GM23338 (cell line): ENCODE measurements at regions not wholly inside any gene's neighbourhood (a gene's known extent, or its start where the extent isn't known, plus 50 kb on each side); places are given as distances from the start of the nearest gene placed in this dataset.

Experiments
- ATAC-seq: fragments of 200-7000 bp; cut with Tn5 transposase; 3 replicates; pipeline ENCODE4 v1.9.1; 2020
- DNase-seq: peaks from one replicate; pipeline ENCODE4 v3.0.0-alpha.2; 2015; ENCODE audit warnings: low spot score
- H2AFZ ChIP-seq: fragments of 200-600 bp; sonication (generic); 2 replicates; pipeline ENCODE4 v1.8.0; 2016; ENCODE audit warnings: antibody characterized with exemption, mild to moderate bottlenecking, moderate library complexity
- H3F3A ChIP-seq: fragments of 200-600 bp; sonication (generic); replicated peaks from 2 replicates; pipeline ENCODE4 v1.8.0; 2017; ENCODE audit warnings: antibody characterized with exemption, mixed run types, low read depth
- H3K27ac ChIP-seq: fragments of 200-600 bp; sonication (generic); 2 replicates; pipeline ENCODE4 v1.6.1; 2016; ENCODE audit warnings: low read depth
- H3K27me3 ChIP-seq: fragments of 200-600 bp; sonication (generic); 2 replicates; pipeline ENCODE4 v1.8.0; 2016; ENCODE audit warnings: mild to moderate bottlenecking, mixed run types, moderate library complexity; ENCODE audit not compliant: insufficient read depth
- H3K36me3 ChIP-seq: fragments of 200-600 bp; sonication (generic); 2 replicates; pipeline ENCODE4 v1.8.0; 2016; ENCODE audit warnings: mild to moderate bottlenecking; ENCODE audit not compliant: insufficient read depth
- H3K4me1 ChIP-seq: fragments of 200-600 bp; sonication (generic); 2 replicates; pipeline ENCODE4 v1.8.0; 2016; ENCODE audit warnings: mild to moderate bottlenecking, moderate library complexity; ENCODE audit not compliant: insufficient read depth
- H3K4me2 ChIP-seq: fragments of 200-600 bp; sonication (generic); 2 replicates; pipeline ENCODE4 v1.7.1; 2017; ENCODE audit warnings: mixed run types
- H3K4me3 ChIP-seq: fragments of 200-600 bp; sonication (generic); 2 replicates; pipeline ENCODE4 v1.6.1; 2016; ENCODE audit warnings: mixed run types
- H3K79me2 ChIP-seq: fragments of 200-600 bp; sonication (generic); replicated peaks from 2 replicates; pipeline ENCODE4 v1.8.0; 2017; ENCODE audit warnings: mild to moderate bottlenecking; ENCODE audit not compliant: insufficient read depth
- H3K9me2 ChIP-seq: fragments of 200-600 bp; sonication (generic); 2 replicates; pipeline ENCODE4 v1.8.0; 2017; ENCODE audit not compliant: insufficient read depth
- H4K20me1 ChIP-seq: fragments of 200-600 bp; sonication (generic); replicated peaks from 2 replicates; pipeline ENCODE4 v1.8.0; 2017; ENCODE audit warnings: mild to moderate bottlenecking; ENCODE audit not compliant: insufficient read depth
- H3K27ac Mint-ChIP-seq: 2 replicates; pipeline ENCODE4 v1.8.0; 2020; ENCODE audit warnings: inconsistent platforms, mild to moderate bottlenecking, moderate library complexity, mixed read lengths
- H3K27me3 Mint-ChIP-seq: 3 replicates; pipeline ENCODE4 v1.8.0; 2022; ENCODE audit warnings: low read depth, mild to moderate bottlenecking, moderate library complexity, mixed read lengths, inconsistent platforms; ENCODE audit not compliant: insufficient read depth, poor library complexity
- H3K36me3 Mint-ChIP-seq: 3 replicates; pipeline ENCODE4 v1.8.0; 2021; ENCODE audit warnings: low read depth, mild to moderate bottlenecking, inconsistent platforms, moderate library complexity, mixed read lengths
- H3K4me1 Mint-ChIP-seq: 3 replicates; pipeline ENCODE4 v1.8.0; 2020; ENCODE audit warnings: mild to moderate bottlenecking, inconsistent platforms, mixed read lengths
- H3K4me3 Mint-ChIP-seq: 3 replicates; pipeline ENCODE4 v1.8.0; 2021; ENCODE audit warnings: moderate library complexity, mild to moderate bottlenecking, inconsistent platforms, mixed read lengths
- H3K9me3 Mint-ChIP-seq: 3 replicates; pipeline ENCODE4 v1.8.0; 2020; ENCODE audit warnings: moderate library complexity, mild to moderate bottlenecking, inconsistent platforms, mixed read lengths
- CREB1 ChIP-seq: fragments of 250-450 bp; sonication (Bioruptor Pico); IDR thresholded peaks from 2 replicates; pipeline ENCODE4 v1.5.0; 2020; ENCODE audit warnings: low read depth, mild to moderate bottlenecking, moderate library complexity
- EZH2 ChIP-seq: fragments of 200-600 bp; sonication (generic); IDR thresholded peaks from one replicate; pipeline ENCODE4 v1.8.0; 2017; ENCODE audit warnings: antibody characterized with exemption, mild to moderate bottlenecking, low read depth; ENCODE audit not compliant: unreplicated experiment
- EZH2phosphoT487 ChIP-seq: fragments of 200-600 bp; sonication (generic); IDR thresholded peaks from one replicate; pipeline ENCODE4 v1.8.1; 2018; ENCODE audit warnings: antibody characterized with exemption; ENCODE audit not compliant: unreplicated experiment
- JUNB ChIP-seq: IDR thresholded peaks from one replicate; pipeline ENCODE4 v1.6.1; 2016; ENCODE audit warnings: antibody characterized with exemption; ENCODE audit not compliant: unreplicated experiment
- POLR2AphosphoS5 ChIP-seq: IDR thresholded peaks from 2 replicates; pipeline ENCODE4 v1.6.1; 2016; ENCODE audit warnings: antibody characterized with exemption, low read depth
- STAT1 ChIP-seq: IDR thresholded peaks from one replicate; pipeline ENCODE4 v1.6.1; 2016; ENCODE audit warnings: antibody characterized with exemption; ENCODE audit not compliant: unreplicated experiment
- ZNF114 ChIP-seq: fragments of 250-450 bp; sonication (Bioruptor Pico); IDR thresholded peaks from 2 replicates; pipeline ENCODE4 v1.5.0; 2020; ENCODE audit warnings: mild to moderate bottlenecking, moderate library complexity
- ZNF331 ChIP-seq: fragments of 250-450 bp; sonication (Bioruptor Pico); IDR thresholded peaks from 2 replicates; pipeline ENCODE4 v1.5.0; 2020; ENCODE audit warnings: low read depth, mild to moderate bottlenecking, moderate library complexity
- TF ChIP-seq, protein P1 (sequence below), 2 experiments: fragments of 200-600 bp in 1 of 2; sonication (generic) in 1 of 2; conservative IDR thresholded peaks; 2 replicates each; pipeline versions ENCODE4 v1.5.1 to v1.6.1; 2016 to 2017; ENCODE audit warnings: antibody characterized with exemption in 2 of 2, low read depth in 2 of 2, mild to moderate bottlenecking in 2 of 2, moderate library complexity in 1 of 2
- TF ChIP-seq, protein P2 (sequence below): fragments of 250-450 bp; sonication (Bioruptor Pico); IDR thresholded peaks from 2 replicates; pipeline ENCODE4 v1.5.0; 2020; ENCODE audit warnings: mild to moderate bottlenecking, moderate library complexity
- TF ChIP-seq, protein P3 (sequence below): IDR thresholded peaks from 2 replicates; pipeline ENCODE4 v1.6.1; 2016; ENCODE audit warnings: antibody characterized with exemption

- no peak overlapping the region for H3K4me2 ChIP-seq
- H4K20me1 ChIP-seq = no peaks in the 10 kb centered on the region
- Mint-ChIP-seq H3K27me3 (peaks cover 7% of the 10 kb centered on the region), H3K36me3 (no peaks in the 10 kb centered on the region), H3K4me1 (peaks cover 11% of the 10 kb centered on the region), H3K9me3 (no peaks in the 10 kb centered on the region), H3K4me3 (no peak overlapping the region), H3K27ac (no peak overlapping the region)
- no peak overlapping the region for H3K4me3 ChIP-seq
- H3K4me1 ChIP-seq = peaks cover 6% of the 10 kb centered on the region
- no peak overlapping the region for H3K27ac ChIP-seq
- H3K9me2 ChIP-seq = 0 out of 2 replicates have a peak, but pooled peaks cover 3% of the 10 kb centered on the region
- H3K27me3 ChIP-seq = no peaks in the 10 kb centered on the region
- H2AFZ ChIP-seq = no peak overlapping the region
- no peak for TF ChIP-seq ZNF331 (CRISPR knock-in tag)
- no peaks in the 10 kb centered on the region for H3K79me2 ChIP-seq
- ATAC-seq (no peak), DNase-seq (no peak)
- no peaks in the 10 kb centered on the region for H3K36me3 ChIP-seq
- H3F3A ChIP-seq = no peaks in the 10 kb centered on the region
Observed at GRCh38 chr10:100631192-100631591, 95.4 kb downstream of the HIF1AN start.

DNA sequence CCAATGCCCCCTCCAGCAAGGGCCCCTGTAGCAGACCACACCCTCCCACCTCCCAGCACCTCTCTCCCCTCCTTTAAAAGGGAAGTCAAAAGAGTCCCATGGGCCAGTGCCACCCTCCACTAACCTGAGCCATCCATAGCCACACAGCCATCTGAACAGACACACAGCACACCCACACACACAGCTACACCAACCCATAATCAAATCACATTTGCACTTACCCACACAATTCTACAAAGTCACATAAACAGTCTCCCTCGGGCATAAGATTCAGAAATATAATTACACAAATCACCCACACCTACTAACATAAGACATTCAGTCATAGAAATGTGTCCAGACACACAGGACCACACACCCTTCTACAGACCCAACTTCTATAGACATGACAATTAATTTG, 96.3 kb downstream of the HIF1AN start:
- Histone ChIP-seq H3K4me2 (no peak overlapping the region), H4K20me1 (no peaks in the 10 kb centered on the region), H3F3A (no peaks in the 10 kb centered on the region), H3K4me1 (no peaks in the 10 kb centered on the region), H3K27ac (no peak overlapping the region), H3K79me2 (no peaks in the 10 kb centered on the region), H3K4me3 (no peak overlapping the region), H2AFZ (no peak overlapping the region), H3K9me2 (no peaks in the 10 kb centered on the region), H3K27me3 (no peaks in the 10 kb centered on the region), H3K36me3 (no peaks in the 10 kb centered on the region)
- TF ChIP-seq, protein P1, sequence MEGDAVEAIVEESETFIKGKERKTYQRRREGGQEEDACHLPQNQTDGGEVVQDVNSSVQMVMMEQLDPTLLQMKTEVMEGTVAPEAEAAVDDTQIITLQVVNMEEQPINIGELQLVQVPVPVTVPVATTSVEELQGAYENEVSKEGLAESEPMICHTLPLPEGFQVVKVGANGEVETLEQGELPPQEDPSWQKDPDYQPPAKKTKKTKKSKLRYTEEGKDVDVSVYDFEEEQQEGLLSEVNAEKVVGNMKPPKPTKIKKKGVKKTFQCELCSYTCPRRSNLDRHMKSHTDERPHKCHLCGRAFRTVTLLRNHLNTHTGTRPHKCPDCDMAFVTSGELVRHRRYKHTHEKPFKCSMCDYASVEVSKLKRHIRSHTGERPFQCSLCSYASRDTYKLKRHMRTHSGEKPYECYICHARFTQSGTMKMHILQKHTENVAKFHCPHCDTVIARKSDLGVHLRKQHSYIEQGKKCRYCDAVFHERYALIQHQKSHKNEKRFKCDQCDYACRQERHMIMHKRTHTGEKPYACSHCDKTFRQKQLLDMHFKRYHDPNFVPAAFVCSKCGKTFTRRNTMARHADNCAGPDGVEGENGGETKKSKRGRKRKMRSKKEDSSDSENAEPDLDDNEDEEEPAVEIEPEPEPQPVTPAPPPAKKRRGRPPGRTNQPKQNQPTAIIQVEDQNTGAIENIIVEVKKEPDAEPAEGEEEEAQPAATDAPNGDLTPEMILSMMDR (conservative IDR thresholded peaks at IDR 0.05; ENCODE audit: low read depth in 2 of 2) = no peak
- TF ChIP-seq EZH2 = no peak
- TF ChIP-seq EZH2phosphoT487 = no peak
- no peak for TF ChIP-seq JUNB
- no peak for TF ChIP-seq STAT1
- no peak for TF ChIP-seq CREB1 (CRISPR knock-in tag)
- TF ChIP-seq, protein P2, sequence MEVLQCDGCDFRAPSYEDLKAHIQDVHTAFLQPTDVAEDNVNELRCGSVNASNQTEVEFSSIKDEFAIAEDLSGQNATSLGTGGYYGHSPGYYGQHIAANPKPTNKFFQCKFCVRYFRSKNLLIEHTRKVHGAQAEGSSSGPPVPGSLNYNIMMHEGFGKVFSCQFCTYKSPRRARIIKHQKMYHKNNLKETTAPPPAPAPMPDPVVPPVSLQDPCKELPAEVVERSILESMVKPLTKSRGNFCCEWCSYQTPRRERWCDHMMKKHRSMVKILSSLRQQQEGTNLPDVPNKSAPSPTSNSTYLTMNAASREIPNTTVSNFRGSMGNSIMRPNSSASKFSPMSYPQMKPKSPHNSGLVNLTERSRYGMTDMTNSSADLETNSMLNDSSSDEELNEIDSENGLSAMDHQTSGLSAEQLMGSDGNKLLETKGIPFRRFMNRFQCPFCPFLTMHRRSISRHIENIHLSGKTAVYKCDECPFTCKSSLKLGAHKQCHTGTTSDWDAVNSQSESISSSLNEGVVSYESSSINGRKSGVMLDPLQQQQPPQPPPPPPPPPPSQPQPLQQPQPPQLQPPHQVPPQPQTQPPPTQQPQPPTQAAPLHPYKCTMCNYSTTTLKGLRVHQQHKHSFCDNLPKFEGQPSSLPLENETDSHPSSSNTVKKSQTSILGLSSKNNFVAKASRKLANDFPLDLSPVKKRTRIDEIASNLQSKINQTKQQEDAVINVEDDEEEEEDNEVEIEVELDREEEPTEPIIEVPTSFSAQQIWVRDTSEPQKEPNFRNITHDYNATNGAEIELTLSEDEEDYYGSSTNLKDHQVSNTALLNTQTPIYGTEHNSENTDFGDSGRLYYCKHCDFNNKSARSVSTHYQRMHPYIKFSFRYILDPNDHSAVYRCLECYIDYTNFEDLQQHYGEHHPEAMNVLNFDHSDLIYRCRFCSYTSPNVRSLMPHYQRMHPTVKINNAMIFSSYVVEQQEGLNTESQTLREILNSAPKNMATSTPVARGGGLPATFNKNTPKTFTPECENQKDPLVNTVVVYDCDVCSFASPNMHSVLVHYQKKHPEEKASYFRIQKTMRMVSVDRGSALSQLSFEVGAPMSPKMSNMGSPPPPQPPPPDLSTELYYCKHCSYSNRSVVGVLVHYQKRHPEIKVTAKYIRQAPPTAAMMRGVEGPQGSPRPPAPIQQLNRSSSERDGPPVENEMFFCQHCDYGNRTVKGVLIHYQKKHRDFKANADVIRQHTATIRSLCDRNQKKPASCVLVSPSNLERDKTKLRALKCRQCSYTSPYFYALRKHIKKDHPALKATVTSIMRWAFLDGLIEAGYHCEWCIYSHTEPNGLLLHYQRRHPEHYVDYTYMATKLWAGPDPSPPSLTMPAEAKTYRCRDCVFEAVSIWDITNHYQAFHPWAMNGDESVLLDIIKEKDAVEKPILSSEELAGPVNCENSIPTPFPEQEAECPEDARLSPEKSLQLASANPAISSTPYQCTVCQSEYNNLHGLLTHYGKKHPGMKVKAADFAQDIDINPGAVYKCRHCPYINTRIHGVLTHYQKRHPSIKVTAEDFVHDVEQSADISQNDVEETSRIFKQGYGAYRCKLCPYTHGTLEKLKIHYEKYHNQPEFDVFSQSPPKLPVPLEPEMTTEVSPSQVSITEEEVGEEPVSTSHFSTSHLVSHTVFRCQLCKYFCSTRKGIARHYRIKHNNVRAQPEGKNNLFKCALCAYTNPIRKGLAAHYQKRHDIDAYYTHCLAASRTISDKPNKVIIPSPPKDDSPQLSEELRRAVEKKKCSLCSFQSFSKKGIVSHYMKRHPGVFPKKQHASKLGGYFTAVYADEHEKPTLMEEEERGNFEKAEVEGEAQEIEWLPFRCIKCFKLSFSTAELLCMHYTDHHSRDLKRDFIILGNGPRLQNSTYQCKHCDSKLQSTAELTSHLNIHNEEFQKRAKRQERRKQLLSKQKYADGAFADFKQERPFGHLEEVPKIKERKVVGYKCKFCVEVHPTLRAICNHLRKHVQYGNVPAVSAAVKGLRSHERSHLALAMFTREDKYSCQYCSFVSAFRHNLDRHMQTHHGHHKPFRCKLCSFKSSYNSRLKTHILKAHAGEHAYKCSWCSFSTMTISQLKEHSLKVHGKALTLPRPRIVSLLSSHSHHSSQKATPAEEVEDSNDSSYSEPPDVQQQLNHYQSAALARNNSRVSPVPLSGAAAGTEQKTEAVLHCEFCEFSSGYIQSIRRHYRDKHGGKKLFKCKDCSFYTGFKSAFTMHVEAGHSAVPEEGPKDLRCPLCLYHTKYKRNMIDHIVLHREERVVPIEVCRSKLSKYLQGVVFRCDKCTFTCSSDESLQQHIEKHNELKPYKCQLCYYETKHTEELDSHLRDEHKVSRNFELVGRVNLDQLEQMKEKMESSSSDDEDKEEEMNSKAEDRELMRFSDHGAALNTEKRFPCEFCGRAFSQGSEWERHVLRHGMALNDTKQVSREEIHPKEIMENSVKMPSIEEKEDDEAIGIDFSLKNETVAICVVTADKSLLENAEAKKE (CRISPR knock-in tag) = no peak
- TF ChIP-seq ZNF114 (CRISPR knock-in tag) = no peak
- no peak for TF ChIP-seq POLR2AphosphoS5
- TF ChIP-seq, protein P3, sequence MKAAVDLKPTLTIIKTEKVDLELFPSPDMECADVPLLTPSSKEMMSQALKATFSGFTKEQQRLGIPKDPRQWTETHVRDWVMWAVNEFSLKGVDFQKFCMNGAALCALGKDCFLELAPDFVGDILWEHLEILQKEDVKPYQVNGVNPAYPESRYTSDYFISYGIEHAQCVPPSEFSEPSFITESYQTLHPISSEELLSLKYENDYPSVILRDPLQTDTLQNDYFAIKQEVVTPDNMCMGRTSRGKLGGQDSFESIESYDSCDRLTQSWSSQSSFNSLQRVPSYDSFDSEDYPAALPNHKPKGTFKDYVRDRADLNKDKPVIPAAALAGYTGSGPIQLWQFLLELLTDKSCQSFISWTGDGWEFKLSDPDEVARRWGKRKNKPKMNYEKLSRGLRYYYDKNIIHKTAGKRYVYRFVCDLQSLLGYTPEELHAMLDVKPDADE = no peak
- H3K4me3 Mint-ChIP-seq = no peak overlapping the region
- no peak overlapping the region for H3K27ac Mint-ChIP-seq
- H3K4me1 Mint-ChIP-seq = peaks cover 10% of the 10 kb centered on the region
- no peaks in the 10 kb centered on the region for H3K36me3 Mint-ChIP-seq
- peaks cover 8% of the 10 kb centered on the region for H3K27me3 Mint-ChIP-seq
- ATAC-seq (no peak), DNase-seq (no peak)
- no peaks in the 10 kb centered on the region for H3K9me3 Mint-ChIP-seq
